Skin of body (tissue), 1 donor: ENCODE measurements at regions not wholly inside any gene's neighbourhood (a gene's known extent, or its start where the extent isn't known, plus 50 kb on each side); places are given as distances from the start of the nearest gene placed in this dataset.

Experiments
- DNase-seq: peaks from one replicate; lab custom pipeline; 2025; lab: John Stamatoyannopoulos, UW

GRCh38 chrX:39756086-39756883 lies 341.5 kb downstream of the BCOR start:
- DNase-seq = no peak

DNA sequence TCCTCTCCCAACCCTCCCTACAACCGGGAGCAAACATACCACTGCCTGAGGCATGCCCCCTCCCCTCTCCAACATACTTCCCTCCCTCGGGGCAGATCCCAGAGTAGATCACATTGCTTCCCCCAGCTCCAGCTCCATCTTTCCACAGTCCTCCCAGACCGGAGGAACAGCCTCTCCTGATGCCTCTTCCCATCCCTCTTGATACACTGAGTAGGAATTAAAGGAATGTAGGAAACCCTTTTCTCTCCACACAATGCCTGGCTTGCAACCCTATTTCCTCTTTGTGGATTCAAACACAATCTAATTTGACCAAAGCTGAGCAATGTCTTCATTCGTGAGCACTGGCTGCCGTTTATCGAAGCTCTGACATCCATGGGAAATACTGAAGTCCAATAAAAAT lies 339.8 kb downstream of the BCOR start:
- DNase-seq = no peak

GRCh38 chrX:39758791-39759525 lies 338.8 kb downstream of the BCOR start:
- no peak for DNase-seq

- peak; percentile 33 for DNase-seq
Measured at GRCh38 chrX:39759526-39760224, 338.1 kb downstream of the BCOR start.

- DNase-seq = no peak
Measured at GRCh38 chrX:39760930-39761329, 336.8 kb downstream of the BCOR start.

GRCh38 chrX:39762266-39762841 lies 335.4 kb downstream of the BCOR start:
- DNase-seq = no peak

GRCh38 chrX:39764441-39764914 lies 333.3 kb downstream of the BCOR start:
- no peak for DNase-seq

GRCh38 chrX:39765327-39765726 lies 332.4 kb downstream of the BCOR start:
- no peak for DNase-seq

DNA sequence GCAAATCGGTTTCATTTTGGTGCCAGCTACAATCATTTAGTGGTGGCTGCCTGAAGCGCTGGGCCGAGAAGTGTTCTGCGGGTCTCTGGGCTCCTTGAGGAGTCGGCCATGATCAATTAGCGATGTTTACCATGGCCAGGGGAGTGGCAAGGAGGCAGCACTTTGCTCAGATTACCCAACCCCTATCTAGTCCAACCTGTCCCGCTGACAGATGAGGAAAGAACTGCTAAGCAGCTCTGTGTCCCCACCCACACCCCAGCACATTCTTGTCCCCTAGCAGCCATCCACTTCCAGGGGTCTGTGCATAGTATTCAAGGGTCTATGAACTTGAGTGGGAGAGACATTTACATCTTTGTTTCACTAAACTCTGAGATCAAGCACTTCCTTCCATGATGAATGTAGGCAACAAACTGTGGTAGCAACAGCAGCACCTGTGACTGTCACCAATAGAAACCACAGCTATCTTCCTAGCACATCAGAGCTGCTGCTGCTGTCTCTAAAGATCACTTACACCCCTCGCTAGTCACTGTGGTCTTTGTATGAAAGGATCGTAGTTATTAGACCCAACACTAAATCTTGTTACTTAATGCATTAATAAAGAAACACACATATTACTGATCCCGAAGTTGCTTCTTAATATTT lies 331.6 kb downstream of the BCOR start:
- DNase-seq = no peak

- DNase-seq = no peak
Measured at GRCh38 chrX:39766855-39767254, 330.9 kb downstream of the BCOR start.

- no peak for DNase-seq
Measured at GRCh38 chrX:39767446-39767845, 330.3 kb downstream of the BCOR start.

GRCh38 chrX:39769748-39770147 lies 328.0 kb downstream of the BCOR start:
- no peak for DNase-seq

DNA sequence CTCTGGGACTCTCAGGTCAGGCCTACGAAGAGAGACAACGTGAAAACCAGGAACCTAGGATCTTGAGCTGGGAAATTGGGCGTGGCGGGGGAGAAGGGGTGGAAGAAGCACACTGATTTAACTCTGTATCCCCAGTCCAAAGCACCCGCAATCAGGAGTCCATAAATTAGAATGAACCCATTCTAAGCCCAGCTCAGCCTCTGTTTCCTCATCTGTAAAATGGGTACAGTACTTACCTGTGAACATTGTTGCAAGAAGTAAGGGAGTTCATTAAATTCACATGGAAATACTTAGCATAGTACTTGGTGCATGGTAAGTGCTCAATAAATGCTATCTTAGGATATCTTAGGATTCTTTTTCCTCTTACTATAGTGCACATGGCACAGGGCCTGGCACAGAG lies 326.7 kb downstream of the BCOR start:
- DNase-seq = no peak

GRCh38 chrX:39772057-39772832 lies 325.5 kb downstream of the BCOR start:
- DNase-seq = no peak

- no peak for DNase-seq
Measured at GRCh38 chrX:39773150-39773549, 324.6 kb downstream of the BCOR start.

GRCh38 chrX:39773923-39774773 lies 323.6 kb downstream of the BCOR start:
- no peak for DNase-seq

GRCh38 chrX:39774774-39775328 lies 322.9 kb downstream of the BCOR start:
- DNase-seq = no peak

- DNase-seq = no peak
Measured at GRCh38 chrX:39777623-39778025, 320.1 kb downstream of the BCOR start.
